KMS-11 (cell line): ENCODE measurements at regions not wholly inside any gene's neighbourhood (a gene's known extent, or its start where the extent isn't known, plus 50 kb on each side); places are given as distances from the start of the nearest gene placed in this dataset.

Experiments
- H2AFZ ChIP-seq: fragments of 200-600 bp; sonication (generic); 2 replicates; pipeline ENCODE4 v1.6.1; 2016; ENCODE audit warnings: antibody characterized with exemption, mixed run types, low read depth
- H3K27ac ChIP-seq: fragments of 200-600 bp; sonication (generic); 2 replicates; pipeline ENCODE4 v1.6.1; 2016; ENCODE audit warnings: mild to moderate bottlenecking, mixed run types
- H3K27me3 ChIP-seq: fragments of 200-600 bp; sonication (generic); 2 replicates; pipeline ENCODE4 v1.6.1; 2017; ENCODE audit warnings: mild to moderate bottlenecking, low read depth, mixed run types, moderate library complexity; ENCODE audit not compliant: insufficient read depth
- H3K36me3 ChIP-seq: fragments of 200-600 bp; sonication (generic); 2 replicates; pipeline ENCODE4 v1.6.1; 2017; ENCODE audit warnings: mild to moderate bottlenecking, mixed run types; ENCODE audit not compliant: insufficient read depth
- H3K4me1 ChIP-seq: fragments of 200-600 bp; sonication (generic); 2 replicates; pipeline ENCODE4 v1.6.1; 2016; ENCODE audit warnings: mild to moderate bottlenecking, low read depth, mixed run types; ENCODE audit not compliant: poor library complexity, severe bottlenecking
- H3K4me2 ChIP-seq: fragments of 200-600 bp; sonication (generic); 2 replicates; pipeline ENCODE4 v1.7.0; 2016; ENCODE audit warnings: mild to moderate bottlenecking, mixed run types
- H3K4me3 ChIP-seq: fragments of 200-600 bp; sonication (generic); IDR thresholded peaks from 2 replicates; pipeline ENCODE4 v1.6.1; 2017; ENCODE audit warnings: low read depth, low read length, mixed read lengths; ENCODE audit not compliant: insufficient read depth
- H3K79me2 ChIP-seq: fragments of 200-600 bp; sonication (generic); 2 replicates; pipeline ENCODE4 v1.6.1; 2016; ENCODE audit warnings: low read depth, mixed run types; ENCODE audit not compliant: insufficient read depth
- H3K9ac ChIP-seq: fragments of 200-600 bp; sonication (generic); 2 replicates; pipeline ENCODE4 v1.6.1; 2016; ENCODE audit warnings: mild to moderate bottlenecking, mixed run types
- H4K20me1 ChIP-seq: fragments of 200-600 bp; sonication (generic); 2 replicates; pipeline ENCODE4 v1.6.1; 2016; ENCODE audit warnings: mild to moderate bottlenecking, mixed run types; ENCODE audit not compliant: insufficient read depth
- TF ChIP-seq, protein P1 (sequence below): fragments of 200-600 bp; sonication (generic); conservative IDR thresholded peaks from 2 replicates; pipeline ENCODE4 v1.6.1; 2017; ENCODE audit warnings: low read depth, mild to moderate bottlenecking, antibody characterized with exemption, low read length, moderate library complexity, mixed read lengths

DNA sequence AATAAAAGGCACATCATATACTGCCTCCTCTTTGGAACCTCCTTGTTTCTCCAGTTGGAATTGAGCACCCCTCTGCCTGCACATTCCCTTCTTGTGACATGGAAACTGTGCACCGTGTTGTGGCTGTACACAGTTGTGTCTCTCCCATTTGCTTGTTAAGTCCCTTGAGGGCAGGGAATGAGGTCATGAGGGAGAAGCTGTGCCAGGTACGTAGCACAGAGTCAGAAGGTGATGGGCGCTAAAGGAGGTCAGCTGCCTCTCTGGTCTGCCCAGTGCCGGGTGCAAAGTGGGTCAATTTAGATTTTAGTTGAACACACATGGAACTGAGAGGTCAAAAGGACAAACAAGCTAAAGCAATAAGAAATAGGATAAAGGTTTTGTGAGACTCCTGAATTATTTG lies 124.4 kb downstream of the FAM43A start:
- H3K4me2 ChIP-seq: no peak overlapping the region
- no peaks in the 10 kb centered on the region for H3K36me3 ChIP-seq
- TF ChIP-seq, protein P1, sequence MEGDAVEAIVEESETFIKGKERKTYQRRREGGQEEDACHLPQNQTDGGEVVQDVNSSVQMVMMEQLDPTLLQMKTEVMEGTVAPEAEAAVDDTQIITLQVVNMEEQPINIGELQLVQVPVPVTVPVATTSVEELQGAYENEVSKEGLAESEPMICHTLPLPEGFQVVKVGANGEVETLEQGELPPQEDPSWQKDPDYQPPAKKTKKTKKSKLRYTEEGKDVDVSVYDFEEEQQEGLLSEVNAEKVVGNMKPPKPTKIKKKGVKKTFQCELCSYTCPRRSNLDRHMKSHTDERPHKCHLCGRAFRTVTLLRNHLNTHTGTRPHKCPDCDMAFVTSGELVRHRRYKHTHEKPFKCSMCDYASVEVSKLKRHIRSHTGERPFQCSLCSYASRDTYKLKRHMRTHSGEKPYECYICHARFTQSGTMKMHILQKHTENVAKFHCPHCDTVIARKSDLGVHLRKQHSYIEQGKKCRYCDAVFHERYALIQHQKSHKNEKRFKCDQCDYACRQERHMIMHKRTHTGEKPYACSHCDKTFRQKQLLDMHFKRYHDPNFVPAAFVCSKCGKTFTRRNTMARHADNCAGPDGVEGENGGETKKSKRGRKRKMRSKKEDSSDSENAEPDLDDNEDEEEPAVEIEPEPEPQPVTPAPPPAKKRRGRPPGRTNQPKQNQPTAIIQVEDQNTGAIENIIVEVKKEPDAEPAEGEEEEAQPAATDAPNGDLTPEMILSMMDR: no peak

DNA sequence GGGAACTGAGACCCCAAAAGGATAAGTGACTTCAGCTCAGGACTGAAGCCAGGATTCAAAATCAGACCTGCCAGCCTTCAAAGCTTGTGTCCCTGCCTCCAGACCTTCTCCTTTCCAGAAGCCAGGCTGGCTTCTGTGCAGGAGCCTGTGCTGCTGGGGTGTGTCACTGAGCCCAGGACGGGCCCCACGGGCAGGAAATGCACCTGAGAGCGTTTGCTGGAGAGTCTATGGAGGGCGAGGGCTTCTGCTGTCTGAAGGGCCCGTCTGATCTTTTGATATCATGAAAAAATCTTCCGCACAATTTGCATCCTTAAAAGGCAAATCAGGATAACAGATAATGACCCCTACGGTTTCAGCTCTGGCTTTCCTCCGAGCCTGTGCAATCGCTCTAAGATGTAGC lies 125.4 kb downstream of the FAM43A start:
- H3K27ac ChIP-seq: no peak overlapping the region
- H3K4me1 ChIP-seq: no peaks in the 10 kb centered on the region
- H3K36me3 ChIP-seq: no peaks in the 10 kb centered on the region
- H3K4me3 ChIP-seq: no peak overlapping the region
- no peaks in the 10 kb centered on the region for H4K20me1 ChIP-seq
- no peak overlapping the region for H2AFZ ChIP-seq
- no peaks in the 10 kb centered on the region for H3K27me3 ChIP-seq
- H3K79me2 ChIP-seq: no peaks in the 10 kb centered on the region
- TF ChIP-seq, protein P1: no peak
- H3K9ac ChIP-seq: no peak overlapping the region
- H3K4me2 ChIP-seq: no peak overlapping the region

More for the DNA sequence above, 124.4 kb downstream of the FAM43A start:
- no peak overlapping the region for H3K27ac ChIP-seq
- no peak overlapping the region for H3K9ac ChIP-seq
- H3K4me3 ChIP-seq: no peak overlapping the region
- no peaks in the 10 kb centered on the region for H3K79me2 ChIP-seq
- H3K4me1 ChIP-seq: no peaks in the 10 kb centered on the region
- H2AFZ ChIP-seq: no peak overlapping the region
- H4K20me1 ChIP-seq: no peaks in the 10 kb centered on the region
- no peaks in the 10 kb centered on the region for H3K27me3 ChIP-seq

DNA sequence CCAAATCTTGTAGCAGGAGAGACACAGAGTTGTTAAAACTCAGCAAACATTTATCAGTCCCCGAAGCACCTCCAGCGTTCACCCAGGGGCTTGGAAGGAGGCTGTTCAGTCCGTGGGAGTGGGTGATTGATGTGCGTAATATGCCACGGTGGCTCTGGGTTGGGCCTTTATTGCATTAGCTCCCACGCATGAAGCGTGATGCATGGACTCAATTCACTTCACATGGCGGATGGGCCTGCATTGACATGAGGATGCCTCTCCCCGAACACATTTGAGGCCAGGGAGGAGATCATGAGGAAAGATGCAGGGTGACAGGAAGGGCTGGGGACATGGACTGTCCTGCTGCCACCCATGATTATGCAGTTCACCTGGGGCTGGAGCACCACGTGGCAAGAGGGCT lies 126.5 kb downstream of the FAM43A start:
- Histone ChIP-seq H3K4me2 (no peak overlapping the region), H4K20me1 (no peaks in the 10 kb centered on the region), H3K9ac (no peak overlapping the region), H2AFZ (no peak overlapping the region), H3K4me3 (no peak overlapping the region), H3K79me2 (no peaks in the 10 kb centered on the region), H3K4me1 (no peaks in the 10 kb centered on the region), H3K27me3 (no peaks in the 10 kb centered on the region), H3K36me3 (no peaks in the 10 kb centered on the region), H3K27ac (no peak overlapping the region)
- TF ChIP-seq, protein P1: no peak

DNA sequence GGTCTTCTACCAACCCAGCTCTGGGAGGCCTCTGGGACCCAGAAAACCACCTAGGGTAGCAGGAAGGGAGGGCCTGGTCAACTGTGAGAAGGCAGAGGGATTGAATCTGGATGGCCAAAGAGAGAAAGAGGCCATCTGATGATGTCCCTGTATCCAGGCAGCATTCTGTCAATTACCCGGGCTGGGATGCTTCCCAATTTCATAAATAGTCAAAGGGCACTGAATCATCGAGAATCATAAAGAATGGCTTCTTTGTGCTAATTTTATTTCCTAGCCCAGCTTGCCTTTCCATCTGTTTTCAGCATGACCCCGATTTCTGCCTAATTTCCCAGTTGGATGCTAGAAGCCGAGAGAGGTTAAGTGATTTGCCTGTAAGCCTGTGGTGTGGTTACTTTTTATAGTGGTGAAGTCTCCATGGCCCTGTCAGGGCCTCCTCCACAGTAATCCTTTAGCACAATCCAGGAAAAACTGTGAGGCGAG lies 129.2 kb downstream of the FAM43A start:
- H3K27ac ChIP-seq: no peak overlapping the region
- TF ChIP-seq, protein P1: no peak
- H3K4me1 ChIP-seq: no peaks in the 10 kb centered on the region
- no peaks in the 10 kb centered on the region for H3K36me3 ChIP-seq
- H3K4me3 ChIP-seq: no peak overlapping the region
- no peaks in the 10 kb centered on the region for H3K79me2 ChIP-seq
- no peak overlapping the region for H3K9ac ChIP-seq
- no peaks in the 10 kb centered on the region for H3K27me3 ChIP-seq
- no peak overlapping the region for H3K4me2 ChIP-seq
- H2AFZ ChIP-seq: no peak overlapping the region
- H4K20me1 ChIP-seq: no peaks in the 10 kb centered on the region
